Osteocyte (in vitro differentiated cells): ENCODE measurements at regions not wholly inside any gene's neighbourhood (a gene's known extent, or its start where the extent isn't known, plus 50 kb on each side); places are given as distances from the start of the nearest gene placed in this dataset.

Source experiments
- DNase-seq: peaks from one replicate; pipeline ENCODE4 v3.0.0; 2021; ENCODE audit warnings: mixed read lengths; ENCODE audit not compliant: unreplicated experiment; ENCODE audit errors: extremely low spot score
- H3K27ac Mint-ChIP-seq: one replicate; pipeline ENCODE4 v1.8.0; 2021; ENCODE audit warnings: mild to moderate bottlenecking, mixed read lengths; ENCODE audit not compliant: unreplicated experiment
- H3K27me3 Mint-ChIP-seq: one replicate; pipeline ENCODE4 v1.8.0; 2021; ENCODE audit warnings: mixed read lengths; ENCODE audit not compliant: unreplicated experiment
- H3K36me3 Mint-ChIP-seq: one replicate; pipeline ENCODE4 v1.8.0; 2021; ENCODE audit warnings: mixed read lengths; ENCODE audit not compliant: unreplicated experiment
- H3K4me1 Mint-ChIP-seq: one replicate; pipeline ENCODE4 v1.8.0; 2021; ENCODE audit warnings: mixed read lengths; ENCODE audit not compliant: unreplicated experiment
- H3K4me3 Mint-ChIP-seq: one replicate; pipeline ENCODE4 v1.8.0; 2021; ENCODE audit warnings: mild to moderate bottlenecking, moderate library complexity, mixed read lengths; ENCODE audit not compliant: unreplicated experiment
- H3K9me3 Mint-ChIP-seq: one replicate; pipeline ENCODE4 v1.8.0; 2021; ENCODE audit warnings: mixed read lengths; ENCODE audit not compliant: unreplicated experiment
- TF ChIP-seq, protein P1 (sequence below): fragments of 200-600 bp; sonication (generic); IDR thresholded peaks from 2 replicates; pipeline ENCODE4 v1.5.0; 2021; ENCODE audit warnings: antibody characterized with exemption, mild to moderate bottlenecking, moderate library complexity

DNA sequence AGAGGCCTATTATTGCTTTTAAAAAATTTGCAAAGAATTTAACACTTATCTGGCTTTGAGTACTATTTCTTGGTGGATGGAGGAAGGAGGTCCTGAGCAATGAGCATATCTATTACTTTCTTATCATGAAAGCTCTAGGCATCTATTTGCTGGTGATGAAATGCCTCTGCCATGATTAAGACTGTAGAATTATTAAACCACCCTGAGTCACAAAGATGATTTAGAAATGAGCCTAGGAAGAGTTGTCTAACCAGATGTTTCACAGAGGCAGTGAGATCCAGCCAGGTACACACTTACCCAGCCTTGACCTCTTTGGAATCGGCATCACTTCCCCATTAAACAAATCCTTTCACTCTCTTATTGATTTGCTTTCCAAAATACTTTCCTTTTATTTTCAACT, 304.4 kb upstream of the KIF2A start:
- Mint-ChIP-seq H3K27me3 (peaks cover 17% of the 10 kb centered on the region), H3K4me3 (no peak overlapping the region), H3K9me3 (no peaks in the 10 kb centered on the region), H3K4me1 (peaks cover 4% of the 10 kb centered on the region), H3K27ac (no peak overlapping the region), H3K36me3 (no peaks in the 10 kb centered on the region)
- DNase-seq = no peak
- TF ChIP-seq, protein P1, sequence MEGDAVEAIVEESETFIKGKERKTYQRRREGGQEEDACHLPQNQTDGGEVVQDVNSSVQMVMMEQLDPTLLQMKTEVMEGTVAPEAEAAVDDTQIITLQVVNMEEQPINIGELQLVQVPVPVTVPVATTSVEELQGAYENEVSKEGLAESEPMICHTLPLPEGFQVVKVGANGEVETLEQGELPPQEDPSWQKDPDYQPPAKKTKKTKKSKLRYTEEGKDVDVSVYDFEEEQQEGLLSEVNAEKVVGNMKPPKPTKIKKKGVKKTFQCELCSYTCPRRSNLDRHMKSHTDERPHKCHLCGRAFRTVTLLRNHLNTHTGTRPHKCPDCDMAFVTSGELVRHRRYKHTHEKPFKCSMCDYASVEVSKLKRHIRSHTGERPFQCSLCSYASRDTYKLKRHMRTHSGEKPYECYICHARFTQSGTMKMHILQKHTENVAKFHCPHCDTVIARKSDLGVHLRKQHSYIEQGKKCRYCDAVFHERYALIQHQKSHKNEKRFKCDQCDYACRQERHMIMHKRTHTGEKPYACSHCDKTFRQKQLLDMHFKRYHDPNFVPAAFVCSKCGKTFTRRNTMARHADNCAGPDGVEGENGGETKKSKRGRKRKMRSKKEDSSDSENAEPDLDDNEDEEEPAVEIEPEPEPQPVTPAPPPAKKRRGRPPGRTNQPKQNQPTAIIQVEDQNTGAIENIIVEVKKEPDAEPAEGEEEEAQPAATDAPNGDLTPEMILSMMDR = no peak

- Mint-ChIP-seq H3K27me3 (peaks cover 22% of the 10 kb centered on the region), H3K4me3 (no peak overlapping the region), H3K27ac (no peak overlapping the region), H3K36me3 (no peaks in the 10 kb centered on the region), H3K4me1 (no peaks in the 10 kb centered on the region), H3K9me3 (no peaks in the 10 kb centered on the region)
- DNase-seq = no peak
- TF ChIP-seq, protein P1 = no peak
These were observed 303.6 kb upstream of the KIF2A start for GRCh38 chr5:62002436-62002835.

GRCh38 chr5:62005551-62005950, 300.5 kb upstream of the KIF2A start:
- Mint-ChIP-seq H3K27ac (no peak overlapping the region), H3K36me3 (no peaks in the 10 kb centered on the region), H3K9me3 (no peaks in the 10 kb centered on the region), H3K27me3 (peaks cover 41% of the 10 kb centered on the region), H3K4me3 (no peak overlapping the region), H3K4me1 (no peaks in the 10 kb centered on the region)
- DNase-seq = no peak
- TF ChIP-seq, protein P1 = no peak

GRCh38 chr5:62007457-62007856, 298.5 kb upstream of the KIF2A start:
- TF ChIP-seq, protein P1 = no peak
- peaks cover 57% of the 10 kb centered on the region for H3K27me3 Mint-ChIP-seq
- H3K27ac Mint-ChIP-seq = no peak overlapping the region
- H3K4me3 Mint-ChIP-seq = no peak overlapping the region
- no peaks in the 10 kb centered on the region for H3K36me3 Mint-ChIP-seq
- no peak for DNase-seq
- no peaks in the 10 kb centered on the region for H3K9me3 Mint-ChIP-seq
- no peaks in the 10 kb centered on the region for H3K4me1 Mint-ChIP-seq

DNA sequence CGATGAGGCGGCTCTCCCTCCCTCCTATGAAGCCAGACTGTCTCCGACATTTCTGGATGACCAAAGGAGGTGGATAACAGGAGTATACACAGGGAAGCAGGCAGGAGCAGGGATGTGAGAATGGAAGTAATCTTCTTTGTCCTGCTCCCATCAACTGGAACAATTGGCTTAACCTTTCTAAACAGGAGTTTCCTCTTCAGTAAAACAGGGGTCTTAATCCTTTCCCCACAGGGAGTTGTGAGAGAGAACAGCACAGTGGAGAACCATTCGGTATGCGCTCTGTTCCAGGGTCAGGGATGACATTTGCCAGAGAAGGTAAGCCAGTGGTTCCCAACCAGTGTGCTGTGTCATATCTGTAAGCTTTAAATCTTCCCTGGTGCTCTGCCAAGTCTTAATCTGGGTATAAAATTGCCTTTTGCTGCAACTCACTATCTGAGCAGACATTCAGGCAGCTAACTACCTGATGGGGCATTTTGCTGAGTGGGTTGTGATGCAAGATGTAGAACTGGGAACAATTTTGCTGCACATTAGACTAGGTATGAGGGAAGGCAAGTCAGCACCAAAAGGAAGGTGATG, 294.8 kb upstream of the KIF2A start:
- no peak overlapping the region for H3K4me3 Mint-ChIP-seq
- H3K4me1 Mint-ChIP-seq = no peaks in the 10 kb centered on the region
- TF ChIP-seq, protein P1 = no peak
- peaks cover 52% of the 10 kb centered on the region for H3K27me3 Mint-ChIP-seq
- DNase-seq = no peak
- H3K36me3 Mint-ChIP-seq = no peaks in the 10 kb centered on the region
- no peaks in the 10 kb centered on the region for H3K9me3 Mint-ChIP-seq
- H3K27ac Mint-ChIP-seq = no peak overlapping the region
